Muscle of leg (tissue), 3 donors: ENCODE measurements at regions not wholly inside any gene's neighbourhood (a gene's known extent, or its start where the extent isn't known, plus 50 kb on each side); places are given as distances from the start of the nearest gene placed in this dataset.
A peak's percentile ranks its signal among the peaks of the same experiment; 100 is the strongest.
"Not testable (repeated sequence)": the region's sequence is repeated elsewhere in the genome, so short reads cannot be mapped to it uniquely, and the experiment has no call there.

ENCODE experiments used
- DNase-seq: peaks from one replicate; pipeline ENCODE4 v3.0.0; 2013
- H3K27ac ChIP-seq: one replicate; pipeline ENCODE4 v1.5.1; 2013; ENCODE audit warnings: mild to moderate bottlenecking, low read length, control low read depth
- H3K27me3 ChIP-seq: one replicate; pipeline ENCODE4 v1.6.1; 2013; ENCODE audit warnings: low read length; ENCODE audit not compliant: control insufficient read depth, insufficient read depth
- H3K36me3 ChIP-seq: one replicate; pipeline ENCODE4 v1.6.1; 2013; ENCODE audit warnings: low read length; ENCODE audit not compliant: control insufficient read depth, insufficient read depth
- H3K4me1 ChIP-seq: one replicate; pipeline ENCODE4 v1.6.1; 2013; ENCODE audit warnings: low read length; ENCODE audit not compliant: control insufficient read depth, insufficient read depth
- H3K4me3 ChIP-seq: one replicate; pipeline ENCODE4 v1.5.1; 2013; ENCODE audit warnings: low read length, control low read depth
- H3K9me3 ChIP-seq: replicated peaks from 2 replicates; pipeline ENCODE4 v1.6.1; 2013; ENCODE audit warnings: low read depth, low read length; ENCODE audit not compliant: control insufficient read depth
- WGBS: methylation state at CpG from one replicate; pipeline ENCODE4 v1.1.5; 2013; ENCODE audit warnings: missing lambda C conversion rate; ENCODE audit not compliant: insufficient coverage; 5-methylcytosine and 5-hydroxymethylcytosine counted together

DNA sequence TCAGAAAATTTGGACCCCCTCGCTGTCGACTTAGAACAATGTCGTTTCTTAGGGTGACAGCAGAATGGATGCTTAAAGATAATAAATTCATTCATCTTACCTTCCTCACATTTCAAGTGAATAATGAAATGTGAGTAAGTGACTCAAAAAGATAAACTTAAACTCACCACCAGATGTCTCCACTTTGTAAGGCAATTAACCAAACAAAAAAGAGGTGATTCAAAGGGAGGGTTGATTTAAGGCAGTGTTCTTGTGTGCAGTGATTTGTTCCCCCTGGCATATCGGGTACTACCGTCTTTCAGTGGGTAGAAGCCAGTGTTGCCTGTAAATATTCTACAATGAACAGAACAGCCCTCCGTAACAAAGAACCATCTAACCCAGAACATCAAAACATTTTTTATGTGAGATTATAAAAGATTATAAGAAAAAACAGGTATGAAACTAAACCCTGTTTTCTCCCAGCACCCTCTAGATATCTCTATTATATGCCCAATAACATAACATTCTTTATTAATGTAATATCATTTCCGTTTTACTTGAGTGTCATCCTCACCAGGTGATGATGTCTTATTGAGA, 589.7 kb downstream of the CBLN4 start:
- H3K27ac ChIP-seq: no peak overlapping the region
- peak; percentile 46 for DNase-seq
- H3K36me3 ChIP-seq: no peaks in the 10 kb centered on the region
- H3K9me3 ChIP-seq: no peaks in the 10 kb centered on the region
- no peaks in the 10 kb centered on the region for H3K27me3 ChIP-seq
- H3K4me3 ChIP-seq: no peak overlapping the region
- WGBS: no CpG with 5 or more reads among the region's 7 CpGs
- H3K4me1 ChIP-seq: no peaks in the 10 kb centered on the region

DNA sequence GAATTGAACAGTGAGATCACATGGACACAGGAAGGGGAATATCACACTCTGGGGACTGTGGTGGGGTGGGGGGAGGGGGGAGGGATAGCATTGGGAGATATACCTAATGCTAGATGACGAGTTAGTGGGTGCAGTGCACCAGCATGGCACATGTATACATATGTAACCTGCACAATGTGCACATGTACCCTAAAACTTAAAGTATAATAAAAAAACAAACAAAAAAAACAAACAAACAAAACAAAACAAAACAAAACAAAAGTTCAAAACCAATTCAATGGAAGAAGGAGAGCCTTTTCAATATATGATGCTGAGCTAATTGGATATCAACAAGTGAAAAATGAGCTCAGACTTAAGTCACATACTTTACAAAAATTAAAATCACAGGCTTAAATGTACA, 592.8 kb downstream of the CBLN4 start:
- WGBS: no CpG with 5 or more reads among the region's 1 CpG
- not testable (repeated sequence) for H3K27me3 ChIP-seq, H3K4me1 ChIP-seq, H3K4me3 ChIP-seq, H3K36me3 ChIP-seq, DNase-seq, H3K9me3 ChIP-seq, H3K27ac ChIP-seq

DNA sequence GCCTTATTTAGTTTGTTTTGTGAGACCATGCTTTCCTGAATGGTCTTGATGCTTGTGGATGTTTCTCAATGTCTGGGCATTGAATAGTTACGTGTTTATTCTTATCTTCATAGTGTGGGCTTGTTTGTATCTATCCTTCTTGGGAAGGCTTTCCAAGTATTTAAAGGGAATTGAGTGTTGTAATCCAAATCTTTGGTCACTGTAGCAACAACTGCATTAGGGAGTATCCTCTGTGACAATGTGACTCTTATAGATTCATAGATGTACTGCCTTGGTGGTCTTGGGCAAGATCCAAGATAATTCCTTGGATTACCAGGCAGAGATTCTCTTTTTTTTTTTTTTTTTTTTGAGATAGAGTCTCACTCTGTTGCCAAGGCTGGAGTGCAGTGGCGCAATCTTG, 598.4 kb downstream of the CBLN4 start:
- no peaks in the 10 kb centered on the region for H3K36me3 ChIP-seq
- no peaks in the 10 kb centered on the region for H3K9me3 ChIP-seq
- no peaks in the 10 kb centered on the region for H3K4me1 ChIP-seq
- H3K27me3 ChIP-seq: no peaks in the 10 kb centered on the region
- H3K27ac ChIP-seq: no peak overlapping the region
- H3K4me3 ChIP-seq: no peak overlapping the region
- DNase-seq: no peak
- WGBS: no CpG with 5 or more reads among the region's 2 CpGs

DNA sequence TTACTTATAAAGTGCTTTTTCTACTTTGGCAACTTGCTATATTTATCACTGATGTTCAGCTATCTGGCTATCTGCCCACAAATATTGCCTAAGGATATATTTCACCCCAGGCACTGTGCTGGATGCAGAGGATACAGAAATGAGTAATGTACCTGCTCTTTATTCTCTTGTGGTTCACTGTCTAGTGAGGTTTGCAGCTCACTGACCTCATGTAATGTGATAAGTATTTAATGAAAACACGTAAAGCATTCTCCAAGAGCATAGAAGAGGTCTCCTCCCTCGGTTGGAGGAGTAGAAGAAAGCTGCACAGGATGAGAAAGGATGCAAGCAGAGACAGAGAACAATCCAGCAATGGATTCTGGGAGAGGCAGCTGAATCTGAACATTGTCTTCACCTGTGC, 610.7 kb downstream of the CBLN4 start:
- H3K9me3 ChIP-seq: no peaks in the 10 kb centered on the region
- no peak for DNase-seq
- no peak overlapping the region for H3K4me3 ChIP-seq
- H3K4me1 ChIP-seq: no peaks in the 10 kb centered on the region
- WGBS: no CpG with 5 or more reads among the region's 2 CpGs
- H3K27ac ChIP-seq: no peak overlapping the region
- no peaks in the 10 kb centered on the region for H3K27me3 ChIP-seq
- H3K36me3 ChIP-seq: no peaks in the 10 kb centered on the region

DNA sequence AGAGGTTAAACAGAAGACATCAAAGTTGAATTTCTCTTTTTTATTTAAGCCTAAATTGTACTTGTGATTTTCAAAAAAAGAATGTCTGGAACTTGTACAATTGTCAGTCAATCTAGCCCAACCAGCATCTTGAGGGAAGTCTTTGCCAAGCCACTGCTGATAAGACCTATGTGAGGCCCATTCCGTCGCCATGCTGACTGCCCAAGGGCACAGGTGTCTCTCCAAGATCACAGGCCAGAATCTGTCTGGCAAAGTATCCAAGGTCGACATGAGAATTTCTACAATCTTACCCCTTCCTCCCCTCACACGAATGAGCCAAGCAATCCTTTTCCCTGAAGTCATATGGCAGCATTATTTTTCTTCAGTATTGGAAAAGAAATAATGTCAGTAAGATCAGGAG, 614.5 kb downstream of the CBLN4 start:
- Histone ChIP-seq H3K27me3 (no peaks in the 10 kb centered on the region), H3K4me3 (no peak overlapping the region), H3K36me3 (no peaks in the 10 kb centered on the region), H3K27ac (no peak overlapping the region), H3K4me1 (no peaks in the 10 kb centered on the region), H3K9me3 (no peaks in the 10 kb centered on the region)
- no peak for DNase-seq
- WGBS: 86% methylated on average over 2 of the region's 4 CpGs

DNA sequence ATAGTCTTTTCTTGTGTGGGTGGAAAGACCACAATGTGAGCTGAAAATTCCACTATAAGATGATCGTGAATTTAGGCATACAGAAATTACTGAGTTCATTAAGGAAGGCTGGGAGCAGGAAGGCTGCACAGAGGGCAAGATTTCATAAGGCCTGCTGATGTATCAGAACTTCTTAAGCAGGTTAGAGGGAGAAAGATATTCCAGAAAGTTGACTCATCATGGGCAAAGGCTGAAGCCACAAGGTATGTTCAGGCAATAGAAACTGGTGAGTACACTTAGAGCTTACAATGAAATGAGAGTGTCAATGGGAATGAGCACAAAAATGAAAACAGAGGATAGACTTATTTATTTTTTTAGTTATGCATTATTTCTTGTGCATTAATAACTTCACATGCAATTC, 618.6 kb downstream of the CBLN4 start:
- DNase-seq: no peak

DNA sequence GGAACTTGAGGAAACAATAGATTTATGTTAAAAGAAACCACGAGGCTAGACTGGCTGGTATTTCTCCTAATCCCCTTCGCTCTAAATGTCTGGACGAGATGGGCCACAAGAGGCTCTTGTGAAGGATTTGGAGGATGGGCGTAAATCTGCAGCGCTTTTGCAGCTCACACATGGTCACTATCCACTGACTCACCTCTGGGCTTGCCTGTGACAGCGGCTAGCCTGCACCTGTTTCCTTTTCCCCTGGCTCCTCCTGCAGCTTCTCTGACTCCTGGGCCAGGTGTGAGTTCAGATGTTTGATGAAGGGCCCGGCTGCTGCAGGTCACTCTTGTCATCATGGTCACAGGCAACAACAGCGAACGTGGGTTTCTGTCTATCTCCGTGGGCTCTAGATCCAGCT, 629.4 kb downstream of the CBLN4 start:
- Histone ChIP-seq H3K27ac (no peak overlapping the region), H3K9me3 (no peaks in the 10 kb centered on the region), H3K4me1 (no peaks in the 10 kb centered on the region), H3K36me3 (no peaks in the 10 kb centered on the region), H3K27me3 (no peaks in the 10 kb centered on the region), H3K4me3 (no peak overlapping the region)
- no peak for DNase-seq
- 38% methylated on average over 6 of the region's 10 CpGs for WGBS

More for the DNA sequence above, 618.6 kb downstream of the CBLN4 start:
- Histone ChIP-seq H3K27me3 (no peaks in the 10 kb centered on the region), H3K4me3 (no peak overlapping the region), H3K36me3 (no peaks in the 10 kb centered on the region), H3K27ac (no peak overlapping the region), H3K9me3 (no peaks in the 10 kb centered on the region), H3K4me1 (no peaks in the 10 kb centered on the region)
- 82% methylated on average over 1 of the region's 1 CpG for WGBS

DNA sequence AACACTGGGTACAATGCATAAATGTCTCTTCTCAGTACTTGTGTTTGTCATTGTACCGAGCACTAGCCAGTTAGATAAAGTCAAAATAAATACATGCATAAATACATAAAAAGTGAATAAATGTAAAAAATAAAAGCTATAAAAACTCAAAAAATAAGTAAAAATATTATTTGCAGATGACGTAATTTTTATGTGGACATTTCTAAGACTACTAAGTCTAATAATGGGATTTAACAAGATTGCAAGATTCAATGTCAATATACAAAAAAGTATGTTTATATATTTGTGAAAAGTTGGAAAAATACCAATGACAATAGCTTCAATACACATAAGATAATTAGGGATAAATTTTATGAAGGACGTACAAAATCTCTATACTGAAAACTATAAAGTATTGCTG, 639.6 kb downstream of the CBLN4 start:
- Histone ChIP-seq H3K27me3 (no peaks in the 10 kb centered on the region), H3K36me3 (no peaks in the 10 kb centered on the region), H3K27ac (no peak overlapping the region), H3K4me1 (no peaks in the 10 kb centered on the region), H3K9me3 (no peaks in the 10 kb centered on the region), H3K4me3 (no peak overlapping the region)
- WGBS: no CpG with 5 or more reads among the region's 3 CpGs
- no peak for DNase-seq

DNA sequence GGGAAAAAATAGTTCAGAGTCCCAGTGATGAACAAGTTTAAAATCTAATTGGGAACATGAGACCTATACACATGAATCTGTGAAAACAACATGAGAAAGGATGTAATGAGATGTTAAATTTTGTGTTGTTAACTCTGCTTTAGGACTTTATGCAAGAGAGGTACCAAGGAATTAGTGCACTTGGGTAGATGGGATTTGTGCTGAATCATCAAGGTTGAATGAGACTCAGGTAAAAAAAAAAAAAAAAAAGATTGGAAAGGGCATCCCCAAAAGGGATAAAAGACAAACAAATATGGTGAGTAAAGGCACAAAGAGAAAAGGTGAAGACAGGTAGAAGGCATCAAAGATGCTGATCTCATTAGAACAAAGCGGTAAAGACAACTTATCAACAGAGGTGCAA, 644.4 kb downstream of the CBLN4 start:
- Histone ChIP-seq H3K27ac (no peak overlapping the region), H3K4me1 (no peaks in the 10 kb centered on the region), H3K36me3 (no peaks in the 10 kb centered on the region), H3K4me3 (no peak overlapping the region), H3K9me3 (no peaks in the 10 kb centered on the region), H3K27me3 (no peaks in the 10 kb centered on the region)
- no CpG with 5 or more reads among the region's 1 CpG for WGBS
- DNase-seq: no peak

DNA sequence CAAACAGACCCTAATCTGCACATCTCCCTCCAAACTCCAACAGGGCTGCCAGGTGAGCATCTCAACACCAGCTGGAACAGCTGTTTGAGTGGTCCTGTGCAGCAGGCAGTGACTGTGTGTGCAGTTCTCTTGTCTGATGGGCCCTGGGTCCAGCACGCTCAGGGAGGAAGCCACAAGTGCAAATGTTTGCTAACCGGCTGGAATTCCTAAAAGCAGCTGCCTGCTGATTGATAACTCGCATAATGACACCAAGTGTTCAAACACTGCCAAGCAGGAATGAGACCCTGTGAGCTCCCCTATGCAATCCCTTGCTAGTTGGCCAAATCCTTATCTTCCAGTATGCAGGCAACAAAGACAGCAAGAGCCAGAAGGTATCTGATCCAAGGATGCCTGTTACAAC, 650.6 kb downstream of the CBLN4 start:
- no peaks in the 10 kb centered on the region for H3K4me1 ChIP-seq
- no peaks in the 10 kb centered on the region for H3K9me3 ChIP-seq
- peak; percentile 4 for DNase-seq
- no peak overlapping the region for H3K27ac ChIP-seq
- no peaks in the 10 kb centered on the region for H3K27me3 ChIP-seq
- no peak overlapping the region for H3K4me3 ChIP-seq
- no peaks in the 10 kb centered on the region for H3K36me3 ChIP-seq
- 69% methylated on average over 2 of the region's 3 CpGs for WGBS

DNA sequence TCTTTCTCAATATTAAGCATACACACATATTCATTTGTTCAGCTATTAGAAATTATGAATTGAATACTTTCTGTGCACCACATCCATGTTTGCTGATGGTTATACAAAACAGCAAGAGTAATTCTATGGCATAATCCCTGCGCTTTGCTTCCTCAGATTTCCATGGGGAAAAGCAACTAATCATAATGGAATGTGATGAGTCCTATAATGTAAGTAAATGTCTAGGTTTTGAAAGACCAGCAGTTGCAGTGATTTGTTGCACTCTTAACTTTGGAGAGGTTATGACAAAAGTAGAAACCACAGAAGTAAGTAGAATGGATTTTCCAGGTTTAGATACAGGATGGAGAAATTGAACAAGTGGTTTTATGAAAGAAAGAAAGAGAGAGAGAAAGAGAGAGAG, 652.1 kb downstream of the CBLN4 start:
- no peak overlapping the region for H3K4me3 ChIP-seq
- H3K36me3 ChIP-seq: no peaks in the 10 kb centered on the region
- no CpG with 5 or more reads among the region's 1 CpG for WGBS
- no peaks in the 10 kb centered on the region for H3K9me3 ChIP-seq
- H3K4me1 ChIP-seq: no peaks in the 10 kb centered on the region
- peak; percentile 38 for DNase-seq
- H3K27me3 ChIP-seq: no peaks in the 10 kb centered on the region
- no peak overlapping the region for H3K27ac ChIP-seq
